Chondrocyte (in vitro differentiated cells): ENCODE measurements at regions not wholly inside any gene's neighbourhood (a gene's known extent, or its start where the extent isn't known, plus 50 kb on each side); places are given as distances from the start of the nearest gene placed in this dataset.

Source experiments
- DNase-seq: peaks from one replicate; pipeline ENCODE4 v3.0.0; 2021; ENCODE audit warnings: mixed read lengths, low spot score
- H3K27ac Mint-ChIP-seq: one replicate; pipeline ENCODE4 v1.8.0; 2021; ENCODE audit warnings: mild to moderate bottlenecking, moderate library complexity, mixed read lengths; ENCODE audit not compliant: unreplicated experiment
- H3K27me3 Mint-ChIP-seq: 2 replicates; pipeline ENCODE4 v1.8.0; 2021; ENCODE audit warnings: low read depth, mixed read lengths
- H3K36me3 Mint-ChIP-seq: 2 replicates; pipeline ENCODE4 v1.8.0; 2021; ENCODE audit warnings: low read depth, mixed read lengths
- H3K4me1 Mint-ChIP-seq: 2 replicates; pipeline ENCODE4 v1.8.0; 2021; ENCODE audit warnings: low read depth, mild to moderate bottlenecking, mixed read lengths
- H3K4me3 Mint-ChIP-seq: one replicate; pipeline ENCODE4 v1.8.0; 2021; ENCODE audit warnings: mild to moderate bottlenecking, moderate library complexity, mixed read lengths; ENCODE audit not compliant: unreplicated experiment
- H3K9me3 Mint-ChIP-seq: 2 replicates; pipeline ENCODE4 v1.8.0; 2021; ENCODE audit warnings: low read depth, mixed read lengths
- CTCF ChIP-seq: fragments of 200-600 bp; sonication (generic); IDR thresholded peaks from 2 replicates; pipeline ENCODE4 v1.5.0; 2021; ENCODE audit warnings: antibody characterized with exemption, mild to moderate bottlenecking, moderate library complexity

DNA sequence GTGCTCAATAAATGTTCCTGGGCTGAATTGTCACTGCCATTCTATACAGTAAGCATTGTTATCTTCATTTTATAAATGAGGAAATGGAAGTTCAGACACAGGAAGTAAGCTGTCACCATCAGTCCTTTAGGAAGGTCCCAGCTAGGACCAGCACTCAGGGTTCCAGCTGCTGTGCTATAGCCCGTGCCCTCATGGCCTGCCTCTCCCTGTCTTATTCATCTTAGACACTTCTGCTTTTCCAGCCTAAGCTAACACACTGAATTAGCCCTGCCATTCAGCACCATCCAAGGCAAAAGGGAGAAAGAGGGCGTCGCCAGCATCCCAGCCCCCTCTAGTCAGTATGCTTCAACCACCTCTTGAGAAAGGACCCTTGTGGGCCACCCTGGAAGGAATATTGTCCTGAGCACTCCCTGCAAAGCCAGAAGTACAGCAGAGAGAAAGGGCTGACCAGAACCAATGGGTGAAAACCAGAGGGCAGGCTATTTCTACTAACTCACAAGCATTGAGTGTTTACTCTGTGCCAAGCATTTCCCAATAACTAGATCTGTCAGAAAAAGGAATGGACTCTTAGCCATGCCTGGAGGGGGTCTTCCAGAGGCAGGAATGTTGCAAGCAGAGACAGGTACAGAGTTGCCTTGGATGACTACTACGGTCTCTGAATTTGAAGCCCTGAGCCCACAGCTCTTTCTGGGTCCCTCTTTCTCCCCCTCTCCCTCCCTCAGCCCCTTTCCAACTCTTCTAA lies 77.9 kb upstream of the NFIA start:
- H3K4me3 Mint-ChIP-seq, result no peak overlapping the region
- no peak for DNase-seq
- no peaks in the 10 kb centered on the region for H3K4me1 Mint-ChIP-seq
- no peak for TF ChIP-seq CTCF
- H3K27ac Mint-ChIP-seq, result no peak overlapping the region
- H3K36me3 Mint-ChIP-seq, result no peaks in the 10 kb centered on the region
- no peaks in the 10 kb centered on the region for H3K27me3 Mint-ChIP-seq
- H3K9me3 Mint-ChIP-seq, result no peaks in the 10 kb centered on the region

GRCh38 chr1:61000327-61000726 lies 82.0 kb upstream of the NFIA start:
- no peak overlapping the region for H3K4me3 Mint-ChIP-seq
- H3K4me1 Mint-ChIP-seq, result peaks cover 8% of the 10 kb centered on the region
- no peaks in the 10 kb centered on the region for H3K36me3 Mint-ChIP-seq
- no peak overlapping the region for H3K27ac Mint-ChIP-seq
- H3K27me3 Mint-ChIP-seq, result no peaks in the 10 kb centered on the region
- DNase-seq, result no peak
- no peak for TF ChIP-seq CTCF
- H3K9me3 Mint-ChIP-seq, result no peaks in the 10 kb centered on the region

GRCh38 chr1:60998786-60999185 lies 83.6 kb upstream of the NFIA start:
- Mint-ChIP-seq H3K27me3 (no peaks in the 10 kb centered on the region), H3K27ac (no peak overlapping the region), H3K9me3 (no peaks in the 10 kb centered on the region), H3K4me1 (peaks cover 12% of the 10 kb centered on the region), H3K4me3 (no peak overlapping the region), H3K36me3 (no peaks in the 10 kb centered on the region)
- no peak for DNase-seq
- TF ChIP-seq CTCF, result no peak

- H3K36me3 Mint-ChIP-seq, result no peaks in the 10 kb centered on the region
- DNase-seq, result no peak
- no peaks in the 10 kb centered on the region for H3K27me3 Mint-ChIP-seq
- H3K4me3 Mint-ChIP-seq, result no peak overlapping the region
- no peak for TF ChIP-seq CTCF
- peaks cover 42% of the 10 kb centered on the region for H3K4me1 Mint-ChIP-seq
- H3K27ac Mint-ChIP-seq, result no peak overlapping the region
- no peaks in the 10 kb centered on the region for H3K9me3 Mint-ChIP-seq
Observed at GRCh38 chr1:60994828-60995492, 87.4 kb upstream of the NFIA start.

GRCh38 chr1:60994369-60994768 lies 88.0 kb upstream of the NFIA start:
- no peak for DNase-seq
- no peaks in the 10 kb centered on the region for H3K9me3 Mint-ChIP-seq
- no peaks in the 10 kb centered on the region for H3K36me3 Mint-ChIP-seq
- peaks cover 48% of the 10 kb centered on the region for H3K4me1 Mint-ChIP-seq
- no peaks in the 10 kb centered on the region for H3K27me3 Mint-ChIP-seq
- H3K27ac Mint-ChIP-seq, result no peak overlapping the region
- no peak overlapping the region for H3K4me3 Mint-ChIP-seq
- no peak for TF ChIP-seq CTCF
